HG03103 (cell line): ENCODE measurements at regions not wholly inside any gene's neighbourhood (a gene's known extent, or its start where the extent isn't known, plus 50 kb on each side); places are given as distances from the start of the nearest gene placed in this dataset.

Experiments
- ATAC-seq: cut with Tn5 transposase; IDR thresholded peaks from one replicate; pipeline ENCODE4 v1.9.1; 2021; ENCODE audit warnings: low read depth; ENCODE audit not compliant: unreplicated experiment

DNA sequence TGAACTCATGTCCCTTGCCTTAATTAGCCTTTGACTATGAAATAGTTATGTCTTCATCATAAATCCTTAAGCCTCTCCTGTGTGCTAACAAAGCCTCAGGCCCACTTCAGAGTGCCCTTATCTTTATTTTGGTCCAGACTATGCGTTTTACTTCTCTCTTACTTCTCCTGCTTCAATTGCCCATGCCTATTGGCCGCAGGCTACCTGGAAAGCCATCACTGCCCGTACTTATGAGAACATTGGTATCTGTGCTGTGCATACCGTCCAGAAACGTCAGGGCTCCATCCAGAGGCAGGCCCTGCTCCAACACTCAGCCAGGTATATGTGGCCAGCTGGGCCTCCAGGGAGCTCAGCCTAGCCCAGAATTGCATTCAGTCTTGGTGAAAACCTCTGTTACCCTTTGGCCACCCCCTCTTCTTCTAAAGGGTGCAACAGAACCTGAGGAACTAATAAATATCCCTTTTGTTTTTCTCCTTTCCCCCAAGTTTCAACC, 212.4 kb upstream of the MTPN start:
- no peak for ATAC-seq

DNA sequence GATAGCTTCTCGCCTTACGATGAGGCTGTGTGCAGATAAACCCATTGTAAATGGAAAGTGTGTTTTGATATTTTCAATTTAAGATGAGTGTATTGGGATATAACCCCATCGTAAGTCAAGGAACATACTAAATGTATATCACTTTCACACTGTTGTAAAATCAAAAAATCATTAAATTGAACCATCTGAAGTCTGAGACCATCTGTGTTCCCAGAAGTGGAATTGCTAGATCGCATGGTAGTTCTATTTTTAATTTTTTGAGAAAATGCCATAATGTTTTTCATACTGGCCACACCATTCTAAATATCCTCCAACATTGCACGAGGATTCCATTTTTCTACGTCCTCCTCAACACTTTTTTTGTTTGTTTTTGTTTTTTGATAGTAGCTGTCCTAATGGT, 209.1 kb upstream of the MTPN start:
- no peak for ATAC-seq

DNA sequence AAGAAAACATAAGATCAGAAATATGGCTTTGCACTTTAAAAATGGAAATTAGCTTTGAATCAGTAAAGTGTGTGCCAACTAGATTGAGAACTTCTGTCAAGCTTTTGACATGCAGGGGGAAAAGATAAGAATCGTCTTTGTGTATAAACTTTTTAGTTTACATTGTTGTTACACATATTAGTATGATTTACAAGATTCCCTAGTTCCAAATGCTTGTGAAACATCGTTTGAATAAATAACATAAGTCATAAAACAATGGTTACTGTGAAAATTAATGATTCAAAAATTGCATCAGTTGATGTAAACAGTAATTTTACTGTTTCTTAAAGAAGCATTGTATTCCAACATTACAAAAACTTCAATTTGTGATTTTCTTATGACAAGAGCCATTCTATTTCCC, 207.6 kb upstream of the MTPN start:
- ATAC-seq = no peak

DNA sequence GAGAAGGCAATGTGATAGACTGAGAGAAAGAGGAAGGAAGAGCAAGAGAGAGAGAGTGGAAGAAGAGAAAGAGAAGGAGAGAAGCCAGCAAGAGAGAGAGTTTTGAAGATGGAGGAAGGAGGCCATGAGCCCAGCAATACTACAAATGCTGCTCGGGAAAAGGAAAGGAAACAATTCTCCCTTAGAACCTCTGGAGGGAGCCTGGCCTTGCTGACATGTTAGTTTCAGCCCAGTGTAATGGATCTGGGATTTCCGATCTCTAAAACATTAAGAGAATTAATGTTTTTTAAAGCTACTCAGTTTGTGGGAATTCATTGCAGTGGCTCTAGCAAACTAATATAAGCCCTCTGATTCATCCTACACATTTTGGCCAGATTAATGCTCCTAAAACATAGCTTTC, 206.8 kb upstream of the MTPN start:
- no peak for ATAC-seq

DNA sequence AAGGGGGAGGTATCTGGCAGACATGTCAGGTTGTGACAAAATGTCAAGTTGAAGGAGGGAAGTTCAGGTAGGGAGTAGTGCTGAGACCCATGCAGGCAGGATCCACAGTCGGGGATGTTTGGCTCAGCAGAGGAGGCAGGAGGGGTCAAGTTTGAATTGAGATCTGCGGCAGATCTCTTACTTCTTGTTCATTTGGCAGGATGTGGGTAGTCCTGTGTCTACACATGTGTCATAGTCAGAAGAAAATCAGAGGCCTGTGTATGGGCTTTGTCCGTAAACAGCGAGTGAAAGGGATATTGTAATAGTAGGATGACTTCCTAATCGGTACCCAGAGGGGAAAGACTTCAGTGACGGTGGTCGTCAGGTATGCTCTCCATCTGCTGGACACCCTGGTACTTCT, 203.8 kb upstream of the MTPN start:
- no peak for ATAC-seq

DNA sequence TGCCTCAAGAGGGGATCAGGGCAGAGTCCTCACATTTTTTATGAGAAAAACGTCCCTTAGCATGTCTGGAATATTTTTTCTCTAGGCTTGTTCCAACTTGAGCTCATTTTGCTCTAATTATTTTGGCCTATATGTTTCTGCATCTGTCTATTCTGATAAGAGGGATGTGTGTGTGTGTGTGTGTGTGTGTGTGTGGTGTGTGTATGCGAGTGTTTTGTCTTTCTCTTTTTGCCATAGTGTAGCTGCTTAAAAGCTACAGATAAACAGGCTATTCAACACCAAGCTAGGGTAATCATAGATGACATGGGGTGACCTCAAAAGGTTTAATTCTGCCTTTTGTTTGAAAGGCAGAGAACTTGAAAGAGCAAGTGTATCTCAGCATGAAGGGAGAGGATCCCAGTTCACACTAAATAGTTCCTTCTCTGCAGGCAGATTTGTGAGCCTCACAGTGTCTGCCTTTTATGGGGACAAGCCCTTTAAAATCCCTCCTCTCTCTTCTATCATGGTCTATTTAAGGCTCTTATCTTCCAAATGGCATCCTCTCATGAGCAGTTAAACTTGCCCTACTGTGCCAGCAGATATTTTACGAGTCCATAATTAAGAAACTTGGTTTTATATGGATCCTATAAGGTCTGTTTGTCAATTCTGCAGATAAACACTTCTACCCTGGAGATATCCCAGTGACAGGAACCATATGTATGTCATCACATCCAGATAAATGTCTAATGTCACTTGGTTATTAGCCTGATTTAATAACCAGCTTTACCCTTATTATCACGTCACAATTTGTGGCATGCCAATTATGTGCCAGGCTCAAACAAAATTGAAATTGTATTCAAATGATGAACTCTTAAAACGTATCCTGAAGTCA, 202.9 kb upstream of the MTPN start:
- no peak for ATAC-seq

DNA sequence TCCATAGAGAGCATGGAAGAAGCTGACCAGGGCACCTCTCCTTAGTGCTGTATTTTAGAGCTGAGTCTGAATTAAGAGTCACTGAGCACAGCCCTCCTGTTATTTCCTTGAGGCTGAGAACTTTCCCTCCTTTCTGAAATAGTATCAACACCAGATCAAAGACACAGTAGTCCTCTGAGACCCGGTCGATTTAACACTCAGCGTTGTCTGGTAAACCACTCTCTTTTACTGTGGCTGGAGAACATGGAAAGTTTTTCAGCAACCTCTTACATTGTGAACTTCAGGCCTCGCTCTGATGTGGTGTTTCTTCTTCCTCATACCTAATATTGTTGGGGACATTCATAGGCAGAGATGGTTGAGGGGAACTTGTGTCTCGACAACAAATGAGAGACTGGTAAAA, 202.0 kb upstream of the MTPN start:
- ATAC-seq = no peak

DNA sequence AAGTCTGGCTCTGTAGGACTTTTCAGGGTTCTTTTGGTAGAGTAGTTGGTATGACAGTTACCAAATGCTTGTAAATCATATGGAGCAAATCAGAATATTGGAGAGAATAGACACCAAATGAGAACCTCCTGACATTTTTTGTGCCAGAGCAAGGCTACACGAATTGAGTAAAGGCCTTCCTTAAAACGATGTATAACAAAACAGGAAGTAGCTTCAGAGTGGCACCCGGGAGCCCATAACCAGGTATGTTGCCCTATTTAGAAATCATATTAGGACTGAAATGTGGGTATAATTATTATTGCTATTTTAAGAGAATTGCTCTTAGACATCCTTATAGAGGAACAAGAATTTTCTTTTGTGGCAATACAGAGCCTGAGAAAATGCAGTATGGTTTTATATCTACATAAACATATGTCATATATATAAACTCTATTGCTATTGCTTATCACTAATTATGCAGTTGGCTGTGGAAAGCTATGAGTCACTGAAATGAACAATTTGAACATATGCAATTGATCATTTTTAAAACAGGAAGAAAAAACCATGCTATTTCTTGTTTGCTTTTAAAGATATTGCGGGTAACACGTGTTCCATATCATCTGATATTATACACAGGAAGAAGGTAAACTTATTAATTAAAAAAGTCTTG, 197.4 kb upstream of the MTPN start:
- no peak for ATAC-seq

DNA sequence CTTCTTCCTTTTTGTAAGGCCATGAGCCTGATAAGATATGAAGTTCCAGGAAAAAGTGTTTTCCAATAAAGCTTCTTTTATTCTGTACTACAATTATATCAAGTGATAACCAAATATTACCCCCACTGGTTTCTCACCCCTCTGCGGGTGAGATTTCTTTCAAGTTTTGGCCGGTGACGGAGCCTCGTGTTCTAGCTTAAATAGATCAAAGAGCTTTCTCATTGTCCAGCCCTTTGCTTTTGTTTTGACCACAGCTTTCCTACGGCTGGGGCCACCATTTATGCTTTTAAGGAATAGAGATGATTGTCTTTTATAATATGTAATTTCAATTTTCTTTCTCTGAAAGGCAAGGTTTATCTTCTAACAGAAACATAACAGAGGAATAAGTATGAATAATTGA, 196.7 kb upstream of the MTPN start:
- ATAC-seq = no peak

DNA sequence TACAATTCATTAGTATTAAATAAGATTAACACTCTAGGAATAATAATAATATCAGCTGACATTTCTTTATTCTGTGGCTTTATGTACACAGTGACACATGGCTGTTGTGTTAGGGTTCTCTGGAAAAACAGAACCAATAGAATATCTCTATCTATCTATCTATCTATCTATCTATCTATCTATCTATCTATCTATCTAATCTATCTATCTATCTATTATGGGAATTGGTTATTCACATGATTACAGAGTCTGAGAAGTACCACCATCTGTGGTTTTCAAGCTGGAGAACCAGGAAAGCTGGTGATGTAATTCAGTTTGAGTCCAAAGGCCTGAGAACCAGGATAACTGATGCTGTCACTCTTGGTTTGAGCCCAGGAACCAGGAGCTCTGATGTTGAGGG, 194.1 kb upstream of the MTPN start:
- no peak for ATAC-seq

DNA sequence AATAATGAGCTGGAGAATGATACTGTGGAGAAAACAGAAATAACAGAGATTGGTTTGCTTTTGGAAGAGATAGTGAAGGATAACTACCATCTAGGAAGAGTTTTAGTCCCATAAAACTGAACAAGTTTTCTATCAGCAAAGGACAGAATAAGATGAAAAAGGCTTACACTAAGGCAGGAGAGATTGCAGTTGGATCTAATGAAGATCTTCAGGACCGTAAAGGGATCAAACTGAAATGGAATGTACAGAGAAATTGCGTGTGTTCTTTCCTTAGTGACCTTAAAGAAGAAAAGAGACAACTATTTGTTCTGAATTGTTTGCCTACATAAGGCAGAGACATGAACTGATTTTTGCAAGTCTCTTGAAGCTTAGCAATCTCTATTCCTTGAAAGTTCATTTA, 191.7 kb upstream of the MTPN start:
- ATAC-seq = no peak

DNA sequence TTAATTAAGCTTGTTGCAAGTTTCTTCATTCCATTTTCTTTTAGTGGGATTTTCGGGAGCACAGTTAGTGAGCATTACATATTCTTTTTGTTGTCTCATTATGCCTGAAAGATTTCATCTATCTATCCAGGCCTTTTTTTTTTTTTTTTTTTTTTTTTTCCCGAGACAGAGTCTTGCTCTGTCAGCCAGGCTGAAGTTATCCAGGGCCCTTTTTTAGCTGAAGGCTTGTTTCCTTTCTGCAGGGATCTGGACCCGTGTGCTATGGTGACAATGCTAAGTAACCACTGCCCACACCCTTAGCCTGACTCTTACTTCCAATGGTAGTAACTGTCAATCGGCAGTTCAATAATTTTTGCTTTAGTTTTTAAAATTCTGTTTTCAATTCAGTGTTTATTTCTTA, 190.8 kb upstream of the MTPN start:
- no peak for ATAC-seq

DNA sequence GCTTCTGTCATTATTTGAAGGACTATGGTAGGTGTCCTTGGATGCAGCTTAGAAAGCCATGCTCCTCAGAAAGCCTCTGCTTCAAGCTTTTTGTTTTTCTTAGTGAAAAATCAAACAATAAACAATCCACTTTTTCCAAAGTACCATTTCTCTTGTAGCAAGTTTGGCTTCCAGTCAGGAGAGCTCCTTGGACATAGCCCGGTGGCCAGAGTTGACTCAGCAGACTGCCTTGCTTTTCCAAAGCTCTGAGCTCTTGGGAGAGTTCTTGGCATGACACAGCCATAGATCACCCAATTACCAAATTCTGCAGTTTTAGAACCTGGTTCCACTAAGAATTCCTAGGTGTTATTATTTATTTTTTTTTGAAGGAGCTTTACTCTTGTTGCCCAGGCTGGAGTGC, 189.4 kb upstream of the MTPN start:
- no peak for ATAC-seq

DNA sequence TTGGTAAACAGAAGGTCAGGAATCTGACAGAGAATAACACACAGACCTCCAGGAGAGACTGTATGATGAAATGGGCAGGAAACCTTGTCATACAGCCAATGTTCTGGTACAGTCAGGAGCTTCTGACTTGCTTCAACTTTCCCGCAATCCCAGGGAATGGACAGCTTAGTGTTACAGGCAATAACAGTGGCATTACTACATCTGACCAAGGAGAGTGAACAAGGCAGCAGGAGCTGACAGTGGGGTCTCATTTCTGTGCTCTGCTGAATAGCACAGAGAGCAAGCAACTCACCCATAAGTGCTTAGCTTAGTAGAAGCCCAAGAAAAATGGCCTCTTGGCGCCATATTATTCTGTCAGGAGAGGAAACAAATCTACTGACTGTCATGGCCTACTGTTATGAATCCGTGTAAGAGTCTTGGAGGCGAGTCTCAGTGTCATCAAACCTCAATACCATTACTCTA, 186.2 kb upstream of the MTPN start:
- ATAC-seq = no peak

DNA sequence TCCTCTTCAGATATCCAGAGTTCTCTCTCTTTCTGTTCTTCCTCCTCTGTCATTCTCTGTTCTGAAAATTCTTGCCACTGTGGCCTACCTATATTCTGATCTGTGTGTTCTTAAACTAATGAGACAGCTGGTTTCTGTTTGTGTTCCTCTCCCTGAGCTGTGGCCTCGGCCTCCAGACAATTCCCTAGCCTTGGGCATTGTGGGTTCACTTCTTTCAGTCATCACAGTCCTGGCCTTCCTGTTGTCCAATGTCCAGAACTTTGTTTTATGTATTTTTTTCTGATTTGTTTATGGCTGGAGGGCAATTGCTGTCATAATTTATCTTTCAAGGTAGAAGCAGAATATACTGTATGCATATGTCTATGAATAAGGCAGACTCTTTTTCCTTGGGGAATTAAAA, 173.2 kb upstream of the MTPN start:
- ATAC-seq = no peak

DNA sequence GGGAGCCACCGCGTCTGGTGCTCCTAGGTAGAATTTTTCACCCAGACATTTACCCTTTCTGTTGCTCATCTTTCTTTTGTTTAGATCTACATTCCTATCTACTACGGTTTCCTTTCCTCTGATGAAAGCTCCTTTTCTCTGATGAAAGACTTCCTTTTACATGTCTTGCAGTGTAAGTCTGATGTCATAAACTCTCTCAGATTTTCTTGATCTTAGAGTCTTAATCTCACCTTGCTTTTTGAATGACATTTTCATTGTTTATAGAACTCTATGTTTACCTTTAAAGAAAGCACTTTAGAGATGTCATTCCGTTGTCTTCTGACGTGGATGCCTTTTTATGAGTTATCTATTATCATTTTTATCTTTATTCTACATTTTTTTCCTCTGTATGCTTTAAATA, 171.8 kb upstream of the MTPN start:
- ATAC-seq = no peak

DNA sequence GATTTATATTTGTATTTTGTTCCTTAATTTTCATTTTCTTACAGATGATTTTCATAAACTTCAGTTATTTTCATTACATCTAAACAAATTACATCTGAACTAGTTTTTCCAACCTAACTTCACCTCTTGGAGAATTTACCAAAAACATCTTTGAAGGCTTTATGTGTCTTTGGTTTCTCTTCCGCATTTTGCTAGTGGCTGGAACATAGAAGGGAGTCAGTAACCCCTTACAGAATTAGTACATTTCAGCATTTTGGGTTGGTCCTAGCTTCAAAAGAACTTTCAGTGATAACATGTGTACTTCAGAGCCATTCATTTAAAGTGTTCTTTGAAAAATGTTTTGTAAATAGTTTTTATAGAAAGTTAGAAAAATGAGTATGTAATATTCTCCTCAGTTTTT, 169.8 kb upstream of the MTPN start:
- ATAC-seq = no peak

DNA sequence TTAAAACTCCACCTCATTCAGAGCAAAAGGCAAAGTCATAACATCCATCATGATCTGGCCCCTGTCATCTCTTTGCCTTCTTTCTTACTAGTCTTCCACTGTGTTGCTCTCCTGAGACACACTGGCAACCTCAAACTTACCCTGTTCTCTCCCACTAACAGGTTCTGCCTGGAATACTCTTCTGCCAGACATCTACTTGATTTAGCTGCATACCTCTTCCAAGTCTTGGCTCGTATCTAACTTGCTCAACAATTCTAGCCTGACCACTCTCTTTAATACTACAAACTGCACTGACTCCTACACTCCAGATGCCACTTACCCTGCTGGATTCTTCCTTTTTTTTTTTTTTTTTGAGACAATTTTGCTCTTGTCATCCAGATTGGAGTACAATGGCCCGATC, 167.0 kb upstream of the MTPN start:
- no peak for ATAC-seq

DNA sequence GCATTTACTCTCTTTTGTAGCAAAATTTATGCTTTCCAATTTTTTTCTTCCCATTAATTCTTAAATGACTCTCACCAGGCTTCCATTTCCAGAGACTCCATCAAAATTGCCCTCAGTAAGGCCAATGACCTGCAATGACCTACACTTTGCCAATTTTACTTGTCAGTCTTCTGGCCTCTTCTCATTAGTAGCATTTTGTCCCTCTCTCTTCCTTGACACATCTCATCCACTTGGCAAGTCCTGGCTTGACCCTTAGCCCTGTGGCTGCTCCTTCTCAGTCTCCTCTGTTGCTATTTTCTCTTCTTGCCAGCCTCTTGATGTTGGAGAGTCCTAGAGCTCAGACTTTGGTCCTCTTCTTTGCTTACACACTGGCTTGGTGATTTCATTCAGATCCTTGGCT, 166.1 kb upstream of the MTPN start:
- ATAC-seq = no peak

DNA sequence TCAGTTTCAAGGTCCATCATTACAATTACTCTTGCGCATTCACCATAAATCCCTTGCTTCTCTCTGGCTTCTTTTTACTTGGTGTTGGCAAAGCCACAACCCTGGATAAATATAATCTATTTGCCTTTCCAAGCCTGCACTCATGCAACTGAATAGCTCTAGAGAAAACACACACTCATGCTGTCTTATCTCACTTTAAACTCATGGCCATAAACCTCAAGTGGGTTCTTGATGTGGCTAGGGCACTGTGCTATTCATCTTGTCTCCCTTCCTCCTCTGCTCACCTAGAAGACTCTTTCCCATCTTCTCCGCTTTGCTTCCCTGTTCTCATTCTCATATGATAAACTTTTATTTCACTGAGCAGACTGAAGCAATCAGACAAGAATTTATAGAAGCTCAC, 165.4 kb upstream of the MTPN start:
- no peak for ATAC-seq

DNA sequence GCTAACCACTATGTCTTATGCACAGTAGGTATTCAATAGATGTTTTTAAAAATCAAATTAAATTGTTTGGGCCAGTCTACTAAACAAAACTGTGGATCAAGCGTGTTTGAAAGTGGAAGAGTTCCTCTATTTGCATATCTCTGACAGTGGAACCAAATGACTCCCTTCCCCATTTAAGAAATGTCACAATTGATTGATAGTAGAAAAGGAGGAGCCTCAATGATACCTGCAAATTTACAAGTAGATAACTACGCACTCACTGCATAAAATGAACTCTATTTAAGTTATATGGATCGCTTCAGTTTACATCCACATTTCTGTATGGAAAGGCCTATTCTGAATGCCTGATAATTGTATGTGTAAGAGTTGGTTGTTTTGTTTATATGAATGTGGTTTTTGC, 163.3 kb upstream of the MTPN start:
- ATAC-seq = no peak

DNA sequence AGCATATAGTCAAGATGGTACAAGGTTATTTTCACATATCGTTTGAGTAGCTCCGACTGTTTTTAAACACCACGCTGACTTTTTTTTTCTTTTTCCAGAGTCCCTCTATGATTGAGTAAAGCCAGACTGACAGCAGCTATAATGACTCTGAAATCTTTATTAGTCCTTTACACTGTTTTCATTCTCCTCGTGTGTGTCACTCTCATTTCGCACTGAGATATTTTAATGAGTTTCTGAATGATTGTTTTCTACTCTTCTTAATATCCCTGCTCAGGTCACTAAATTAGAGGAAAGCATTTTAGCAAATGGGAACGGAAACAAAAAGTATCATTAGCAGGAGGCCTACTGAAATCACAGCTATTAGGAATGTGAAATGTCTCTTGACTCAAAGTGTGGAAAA, 162.3 kb upstream of the MTPN start:
- ATAC-seq = no peak
